Duodenal mucosa (tissue), 2 donors: ENCODE measurements at regions not wholly inside any gene's neighbourhood (a gene's known extent, or its start where the extent isn't known, plus 50 kb on each side); places are given as distances from the start of the nearest gene placed in this dataset.

ENCODE experiments used
- H3K27ac ChIP-seq: one replicate; pipeline ENCODE4 v1.7.0; 2013; ENCODE audit warnings: low read depth, low read length
- H3K27me3 ChIP-seq, 2 donors: one replicate each; pipeline ENCODE4 v1.7.0; 2013; ENCODE audit warnings: low read length in 2 of 2, control low read depth in 1 of 2; ENCODE audit not compliant: insufficient read depth in 2 of 2, control insufficient read depth in 1 of 2
- H3K36me3 ChIP-seq, 2 donors: one replicate each; pipeline ENCODE4 v1.7.0; 2013; ENCODE audit warnings: low read length in 2 of 2, control low read depth in 1 of 2; ENCODE audit not compliant: insufficient read depth in 2 of 2, control insufficient read depth in 1 of 2
- H3K4me1 ChIP-seq, 2 donors: one replicate each; pipeline ENCODE4 v1.7.0; 2013; ENCODE audit warnings: low read length in 2 of 2, control low read depth in 1 of 2; ENCODE audit not compliant: insufficient read depth in 2 of 2, control insufficient read depth in 1 of 2
- H3K4me3 ChIP-seq, 2 donors: one replicate each; pipeline ENCODE4 v1.7.0; 2013; ENCODE audit warnings: low read length in 2 of 2, low read depth in 1 of 2
- H3K9ac ChIP-seq, 2 donors: one replicate each; pipeline ENCODE4 v1.7.0; 2013; ENCODE audit warnings: low read length in 2 of 2, low read depth in 1 of 2
- H3K9me3 ChIP-seq, 2 donors: one replicate each; pipeline ENCODE4 v1.7.0; 2013; ENCODE audit warnings: low read length in 2 of 2, control low read depth in 1 of 2; ENCODE audit not compliant: control insufficient read depth in 1 of 2

DNA sequence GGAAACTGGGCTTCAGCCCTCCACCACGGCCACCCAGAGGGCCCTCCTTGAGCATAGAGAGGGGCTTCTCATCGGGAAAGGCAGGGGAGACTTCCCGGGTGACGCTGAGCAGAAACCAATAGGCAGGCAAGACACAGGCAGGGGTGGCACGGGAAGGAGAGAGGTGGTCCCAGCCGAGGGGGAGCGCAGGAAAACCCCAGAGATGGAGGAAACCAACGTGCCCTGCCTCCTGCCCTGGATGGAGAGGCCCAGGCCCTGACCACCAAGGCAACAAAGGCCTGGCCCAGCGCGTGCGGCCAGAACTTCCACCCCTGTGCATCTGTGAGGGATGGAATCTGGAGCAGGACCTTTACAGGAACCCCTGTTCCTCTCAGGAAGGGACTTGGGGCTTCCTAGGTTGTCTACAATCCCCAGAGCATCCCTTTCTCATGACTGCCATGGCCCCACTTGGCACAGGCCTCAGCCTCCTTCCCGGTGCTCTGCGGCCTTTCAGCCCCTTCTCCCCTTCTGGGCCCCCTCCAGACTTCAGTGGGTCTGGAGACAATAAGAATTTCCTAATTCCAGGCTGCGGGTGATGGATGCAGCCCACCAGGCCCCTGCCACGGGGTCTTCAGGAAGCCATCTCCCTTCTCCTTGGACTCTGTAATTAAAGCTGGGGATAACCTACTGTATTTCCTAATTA, 137.0 kb upstream of the RET start:
- Histone ChIP-seq H3K36me3 (no peaks in the 10 kb centered on the region), H3K4me1 (no peaks in the 10 kb centered on the region), H3K27me3 (peaks cover 0 to 3% of the 10 kb centered on the region in 2 donors), H3K9ac (no peak overlapping the region), H3K9me3 (no peaks in the 10 kb centered on the region), H3K4me3 (no peak overlapping the region), H3K27ac (no peak overlapping the region)

DNA sequence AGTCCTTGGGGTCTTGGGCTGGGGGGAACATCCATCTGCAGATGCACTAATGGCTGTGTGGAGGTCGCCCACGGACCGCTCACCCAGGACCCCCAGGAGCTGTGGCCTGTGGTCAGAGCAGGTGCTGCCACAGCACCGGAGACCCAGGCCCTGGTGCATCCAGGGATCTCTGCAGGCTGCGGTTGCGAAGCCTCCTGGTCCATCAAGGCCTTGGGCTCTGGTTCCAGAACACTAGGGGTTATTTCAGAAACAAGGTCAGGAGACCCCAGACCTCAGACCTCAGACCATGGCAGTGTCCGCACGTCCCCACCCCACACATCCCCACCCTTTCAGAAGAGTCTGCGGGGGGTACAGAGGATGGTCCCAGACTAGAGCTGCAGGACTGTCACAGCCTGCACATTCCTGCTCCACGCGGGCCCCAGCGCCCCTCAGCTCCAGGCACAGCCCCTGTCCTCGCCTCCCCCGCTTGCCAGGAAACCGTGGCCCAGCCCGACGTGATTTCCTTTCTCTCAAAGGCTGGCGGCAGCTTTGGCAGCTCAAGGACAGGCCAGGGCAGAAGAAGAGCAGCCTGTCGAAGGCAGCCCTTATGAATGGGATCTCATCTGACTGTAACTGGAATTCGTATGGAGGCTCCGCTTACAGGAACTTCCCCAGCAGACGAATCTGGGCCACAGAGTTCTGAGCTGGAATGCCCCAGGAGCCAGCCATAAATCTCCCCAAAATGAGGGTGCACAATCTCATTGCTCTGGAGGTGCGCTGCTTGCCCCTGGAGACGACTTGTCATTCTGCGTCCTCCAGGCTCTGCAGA, 136.2 kb upstream of the RET start:
- Histone ChIP-seq H3K4me3 (no peak overlapping the region), H3K4me1 (no peaks in the 10 kb centered on the region), H3K27me3 (peaks cover 0 to 3% of the 10 kb centered on the region in 2 donors), H3K9me3 (no peaks in the 10 kb centered on the region), H3K27ac (no peak overlapping the region), H3K36me3 (no peaks in the 10 kb centered on the region), H3K9ac (no peak overlapping the region)

DNA sequence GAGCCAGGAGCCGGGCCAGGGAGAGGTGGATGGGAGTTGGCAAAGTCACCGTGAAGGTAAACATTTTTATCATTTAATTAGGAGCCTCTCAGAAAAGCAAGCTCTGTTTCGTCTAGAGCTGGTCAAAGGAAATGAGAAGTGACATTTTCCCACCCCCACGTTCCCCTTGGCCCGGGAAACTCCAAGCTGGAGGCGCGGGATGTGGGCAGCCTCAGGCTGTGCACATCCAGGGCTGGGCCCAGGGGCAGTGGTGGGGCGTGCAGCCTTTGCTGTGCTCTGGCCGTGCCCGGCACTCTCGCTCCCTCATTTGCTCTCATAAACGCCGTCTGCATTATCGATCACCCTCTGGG, 135.6 kb upstream of the RET start:
- H3K4me1 ChIP-seq = no peaks in the 10 kb centered on the region
- no peaks in the 10 kb centered on the region for H3K36me3 ChIP-seq
- H3K27me3 ChIP-seq = peaks cover 0 to 3% of the 10 kb centered on the region in 2 donors

DNA sequence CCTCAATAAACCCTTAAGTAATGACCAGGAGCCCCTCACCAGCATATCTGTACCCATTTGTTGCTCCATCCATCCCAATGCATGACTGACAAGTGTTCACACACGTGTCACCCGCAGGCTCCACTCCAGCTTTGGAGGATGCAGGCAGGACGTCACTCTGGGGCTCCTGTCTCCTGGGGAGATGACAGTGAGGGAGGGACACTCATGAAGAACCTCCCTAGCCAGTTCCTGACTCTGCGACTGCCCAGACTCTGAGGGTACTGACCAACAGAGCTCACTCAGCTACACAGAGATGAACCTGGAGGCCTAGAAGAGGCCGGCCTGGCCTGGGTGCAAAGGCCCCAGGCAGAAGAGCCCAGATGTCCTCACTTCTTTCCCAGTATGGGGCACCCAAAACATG, 135.1 kb upstream of the RET start:
- Histone ChIP-seq H3K9ac (no peak overlapping the region), H3K27me3 (peaks cover 0 to 3% of the 10 kb centered on the region in 2 donors), H3K4me1 (no peaks in the 10 kb centered on the region)

More for the DNA sequence above, 135.6 kb upstream of the RET start:
- H3K27ac ChIP-seq = no peak overlapping the region
- H3K9ac ChIP-seq = no peak overlapping the region
- no peaks in the 10 kb centered on the region for H3K9me3 ChIP-seq
- H3K4me3 ChIP-seq = no peak overlapping the region

DNA sequence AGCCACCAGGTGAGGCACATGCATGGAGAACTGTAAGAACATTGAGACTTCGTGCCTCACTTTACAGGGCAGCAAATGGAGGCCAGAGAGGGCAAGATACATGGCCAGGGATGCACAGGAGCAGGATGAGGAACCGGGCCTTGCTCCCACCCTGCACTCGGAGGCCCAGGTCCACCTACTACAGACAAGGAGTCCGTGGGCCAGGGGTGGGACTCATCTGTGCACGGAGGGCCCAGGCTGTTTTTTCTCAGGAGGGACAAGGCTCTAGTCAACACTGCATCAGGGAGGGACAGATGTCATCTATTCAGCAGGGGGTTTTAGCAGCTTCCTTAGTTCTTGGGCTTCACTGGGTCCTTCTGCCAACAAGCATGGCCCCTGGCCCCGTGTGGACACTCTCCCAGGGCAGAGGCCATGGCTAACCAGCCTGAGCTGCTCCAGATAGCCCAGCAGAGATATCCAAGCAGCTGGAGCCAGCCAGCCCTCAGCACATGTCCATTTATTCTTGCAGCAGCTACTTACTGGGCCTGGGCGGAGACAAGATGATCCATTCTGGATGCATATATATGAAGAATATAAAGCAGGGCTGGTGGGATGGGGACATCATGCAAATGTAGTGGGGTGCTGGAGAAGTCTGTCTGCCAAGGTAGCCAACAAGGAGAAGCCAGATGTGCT, 134.5 kb upstream of the RET start:
- no peaks in the 10 kb centered on the region for H3K4me1 ChIP-seq
- H3K27ac ChIP-seq = no peak overlapping the region
- H3K9ac ChIP-seq = no peak overlapping the region
- H3K4me3 ChIP-seq = no peak overlapping the region
- H3K9me3 ChIP-seq = no peaks in the 10 kb centered on the region
- H3K27me3 ChIP-seq = peaks cover 0 to 3% of the 10 kb centered on the region in 2 donors
- H3K36me3 ChIP-seq = no peaks in the 10 kb centered on the region

More for the DNA sequence above, 135.1 kb upstream of the RET start:
- no peaks in the 10 kb centered on the region for H3K9me3 ChIP-seq
- H3K27ac ChIP-seq = no peak overlapping the region
- no peaks in the 10 kb centered on the region for H3K36me3 ChIP-seq
- H3K4me3 ChIP-seq = no peak overlapping the region

DNA sequence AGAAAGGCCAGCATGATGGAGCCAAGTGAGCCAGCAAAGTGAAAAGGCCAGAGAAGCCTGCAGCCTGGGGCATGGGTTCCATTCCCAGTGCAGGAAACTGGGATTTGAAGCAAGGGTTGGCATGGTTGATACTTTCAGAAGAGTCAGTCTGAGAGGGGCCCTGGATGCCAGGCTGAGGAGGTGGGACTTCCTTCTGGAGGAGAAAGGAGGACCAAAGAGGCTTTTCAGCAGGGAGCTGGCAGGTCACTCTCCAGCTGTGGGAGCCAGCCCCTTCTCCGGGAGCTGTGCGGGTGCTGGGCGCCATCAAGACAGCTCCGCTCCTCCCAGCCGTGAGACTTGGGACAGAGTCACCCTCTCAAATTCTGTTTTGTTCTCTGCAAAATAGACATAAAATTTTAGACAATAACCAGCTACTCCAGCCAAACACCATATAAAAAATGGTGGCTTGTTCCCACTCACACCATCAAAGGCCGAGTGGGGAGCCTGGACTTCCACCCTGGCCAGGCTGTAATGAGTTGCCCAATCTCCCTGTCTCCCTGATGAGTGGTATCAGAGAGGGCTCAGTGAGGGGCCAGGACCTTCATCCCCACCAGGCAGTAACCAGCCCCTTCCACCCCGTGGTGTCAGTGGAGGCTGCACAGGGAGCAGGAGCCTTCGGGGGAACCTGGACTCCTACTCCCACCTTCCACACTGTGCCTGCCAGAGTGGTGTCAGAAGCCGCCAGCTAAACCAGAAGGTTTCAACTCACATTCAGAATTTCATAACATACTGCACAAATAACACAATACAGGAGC, 133.6 kb upstream of the RET start:
- Histone ChIP-seq H3K9me3 (no peaks in the 10 kb centered on the region), H3K9ac (no peak overlapping the region)

DNA sequence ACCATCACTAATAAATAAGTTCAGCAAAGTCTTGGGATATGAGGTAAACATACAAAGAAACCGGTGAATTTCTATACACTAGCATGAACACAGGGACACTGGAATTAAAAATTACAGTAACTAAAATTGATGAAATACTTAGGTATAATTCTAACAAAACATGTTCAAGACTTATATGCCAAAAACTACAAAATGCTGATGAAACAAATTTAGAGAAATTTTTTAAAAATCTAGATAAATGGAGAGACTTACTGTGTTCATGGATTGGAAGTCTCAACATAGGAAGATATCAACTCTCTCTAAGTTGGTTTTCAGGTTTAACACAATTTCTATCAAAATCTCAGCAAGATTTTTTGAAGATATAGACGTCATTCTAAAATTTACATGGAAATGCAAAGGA, 128.8 kb upstream of the RET start:
- no peak overlapping the region for H3K4me3 ChIP-seq

More for the DNA sequence above, 133.6 kb upstream of the RET start:
- no peaks in the 10 kb centered on the region for H3K36me3 ChIP-seq
- no peak overlapping the region for H3K27ac ChIP-seq
- H3K4me1 ChIP-seq = no peaks in the 10 kb centered on the region
- no peak overlapping the region for H3K4me3 ChIP-seq
- peaks cover 0 to 3% of the 10 kb centered on the region in 2 donors for H3K27me3 ChIP-seq

DNA sequence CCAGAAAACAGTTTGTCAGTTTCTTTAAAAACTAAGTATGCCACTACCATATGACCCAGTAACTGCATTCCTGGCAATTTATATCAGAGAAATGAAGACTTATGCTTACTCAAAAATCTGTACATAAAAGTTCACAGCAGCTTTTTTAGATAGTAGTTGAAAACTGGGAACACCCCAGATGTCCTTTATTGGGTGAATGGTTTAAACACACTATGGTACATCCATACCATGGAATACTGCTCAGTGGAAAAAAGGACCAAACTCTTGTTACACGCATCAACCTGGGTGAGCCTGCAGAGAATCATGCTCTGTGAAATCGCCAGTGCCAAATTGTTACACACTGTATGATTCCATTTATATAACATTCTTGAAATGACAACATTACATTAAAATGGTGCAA, 127.6 kb upstream of the RET start:
- H3K9ac ChIP-seq = no peak overlapping the region
- peaks cover 0 to 13% of the 10 kb centered on the region in 2 donors for H3K4me1 ChIP-seq
- peaks cover 7 to 8% of the 10 kb centered on the region in 2 donors for H3K27me3 ChIP-seq
- H3K4me3 ChIP-seq = no peak overlapping the region
- H3K36me3 ChIP-seq = no peaks in the 10 kb centered on the region
- no peaks in the 10 kb centered on the region for H3K9me3 ChIP-seq
- no peak overlapping the region for H3K27ac ChIP-seq

More for the DNA sequence above, 128.8 kb upstream of the RET start:
- H3K36me3 ChIP-seq = no peaks in the 10 kb centered on the region
- H3K9me3 ChIP-seq = no peaks in the 10 kb centered on the region
- H3K27ac ChIP-seq = no peak overlapping the region
- H3K9ac ChIP-seq = no peak overlapping the region
- H3K27me3 ChIP-seq = peaks cover 7 to 8% of the 10 kb centered on the region in 2 donors
- H3K4me1 ChIP-seq = peaks cover 0 to 13% of the 10 kb centered on the region in 2 donors

DNA sequence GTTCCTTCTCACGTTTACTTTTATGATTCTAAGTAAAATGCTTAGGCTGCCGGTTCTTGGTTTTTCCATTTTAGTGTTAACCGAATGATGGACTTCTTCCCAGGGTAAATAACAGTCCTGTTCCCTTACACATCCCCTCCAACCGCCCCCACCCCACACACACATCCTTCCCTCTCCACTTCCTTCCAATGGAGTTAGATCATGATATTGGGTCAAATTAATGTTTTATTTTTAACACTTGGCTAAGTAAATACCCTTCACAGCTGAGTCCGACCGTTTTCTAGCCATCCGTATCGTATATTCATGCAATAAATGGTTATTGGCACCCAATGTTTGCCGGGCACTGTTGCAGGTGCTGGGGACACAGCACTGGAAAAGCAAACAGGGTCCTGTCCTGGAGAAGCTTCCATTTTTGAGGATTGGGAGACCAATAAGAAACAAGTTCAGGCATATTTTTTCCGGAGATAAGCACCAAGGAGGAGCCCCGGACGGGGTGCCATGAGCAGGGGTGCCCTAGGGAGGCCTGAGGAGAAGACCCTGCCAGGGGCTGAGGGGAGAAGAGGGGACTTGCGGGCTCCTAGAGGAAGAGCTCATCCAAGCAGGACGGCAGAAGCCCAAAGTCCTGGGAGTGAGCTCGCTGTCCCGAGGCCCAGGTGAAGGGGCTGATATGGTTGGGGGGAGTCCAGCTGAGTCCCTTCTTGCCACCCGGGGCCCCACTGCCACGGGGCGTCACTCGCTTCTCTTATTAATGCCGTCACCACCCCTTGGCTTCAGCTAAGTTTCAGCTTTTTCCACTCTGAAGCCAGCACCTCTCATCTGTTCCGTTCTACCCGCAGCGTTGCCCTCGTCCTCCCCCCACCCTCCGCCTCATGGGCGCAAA, 126.0 kb upstream of the RET start:
- H3K27ac ChIP-seq = no peak overlapping the region
- H3K4me3 ChIP-seq = no peak overlapping the region
- H3K9me3 ChIP-seq = no peaks in the 10 kb centered on the region
- no peak overlapping the region for H3K9ac ChIP-seq
- H3K27me3 ChIP-seq = peaks cover 7 to 8% of the 10 kb centered on the region in 2 donors
- H3K36me3 ChIP-seq = no peaks in the 10 kb centered on the region
- peaks cover 0 to 13% of the 10 kb centered on the region in 2 donors for H3K4me1 ChIP-seq
